ENCODE measurements at regions not wholly inside any gene's neighbourhood (a gene's known extent, or its start where the extent isn't known, plus 50 kb on each side); places are given as distances from the start of the nearest gene placed in this dataset.

GRCh38 chr7:50246551-50246950 lies 58.0 kb upstream of the IKZF1 start:
- TF ChIP-seq CTCF (IDR thresholded peaks at IDR 0.05) (no peak), PBX3 (IDR thresholded peaks at IDR 0.05) (no peak), TAF1 (IDR thresholded peaks at IDR 0.05; ENCODE audit: borderline replicate concordance, low read depth, low read length) (no peak), POLR2AphosphoS5 (IDR thresholded peaks at IDR 0.05; ENCODE audit: low read depth, low read length) (no peak), TEAD4 (IDR thresholded peaks at IDR 0.05; ENCODE audit: borderline replicate concordance, insufficient read depth) (no peak), EP300 (IDR thresholded peaks at IDR 0.05; ENCODE audit: borderline replicate concordance in 1 of 2, low read depth in 1 of 2, low read length in 1 of 2) (no peak), GATA2 (CRISPR knock-in tag; IDR thresholded peaks at IDR 0.05) (no peak), MEF2A (IDR thresholded peaks at IDR 0.05; ENCODE audit: borderline replicate concordance, low read depth) (no peak), USF2 (IDR thresholded peaks at IDR 0.05; ENCODE audit: borderline replicate concordance, low read depth, low read length) (no peak), RCOR1 (IDR thresholded peaks at IDR 0.05; ENCODE audit: low read length) (no peak), JUND (IDR thresholded peaks at IDR 0.05) (no peak), MXI1 (IDR thresholded peaks at IDR 0.05; ENCODE audit: low read depth, low read length) (no peak), RFX5 (IDR thresholded peaks at IDR 0.05; ENCODE audit: low read length) (no peak)
